Spleen (tissue), 7 donors: ENCODE measurements at regions not wholly inside any gene's neighbourhood (a gene's known extent, or its start where the extent isn't known, plus 50 kb on each side); places are given as distances from the start of the nearest gene placed in this dataset.

ENCODE experiments used
- POLR2A ChIP-seq, 3 donors: fragments of 450-650 bp; IDR thresholded peaks; one replicate each; pipeline ENCODE4 v1.5.1; 2017; ENCODE audit warnings: antibody characterized with exemption in 3 of 3, mild to moderate bottlenecking in 1 of 3
- TF ChIP-seq, protein P1 (sequence below), 11 experiments: fragments of 200-600 bp in 7 of 11; fragments of 450-650 bp in 4 of 11; sonication (generic) in 4 of 11; IDR thresholded peaks in 8 of 11; conservative IDR thresholded peaks in 3 of 11; 1 replicate in 7 of 11; 2 replicates in 4 of 11; pipeline versions ENCODE4 v1.4.0 to v1.8.0; 2016 to 2021; ENCODE audit warnings: antibody characterized with exemption in 11 of 11, inconsistent platforms in 4 of 11, mild to moderate bottlenecking in 1 of 11
- donor health status: DM: no; HTN: no; CAD: no; lungs with moderate emphysema.
- donor health status: DM: no; HTN: no; CAD: no.
- donor health status: DM: no; HTN: no; CAD: no.

DNA sequence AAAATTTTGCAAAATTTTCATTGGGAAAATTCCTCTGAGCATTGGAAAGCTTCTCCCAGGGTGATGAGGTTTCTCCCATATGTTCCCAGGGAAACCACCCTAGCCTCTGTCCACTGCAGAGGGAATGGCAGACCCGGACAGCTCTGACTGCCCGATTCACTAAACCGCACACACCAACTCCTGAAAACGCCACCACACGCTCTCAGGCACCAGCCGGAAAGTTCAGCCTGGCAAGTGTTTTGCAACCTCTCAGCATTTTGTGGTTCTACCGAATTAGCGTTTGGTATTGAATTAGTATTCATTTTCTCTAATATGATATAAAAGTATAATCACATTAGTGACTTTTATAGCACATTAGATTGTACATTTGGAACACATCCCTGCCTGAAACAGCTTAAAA, 213.4 kb downstream of the PHETA1 start:
- TF ChIP-seq, protein P1, sequence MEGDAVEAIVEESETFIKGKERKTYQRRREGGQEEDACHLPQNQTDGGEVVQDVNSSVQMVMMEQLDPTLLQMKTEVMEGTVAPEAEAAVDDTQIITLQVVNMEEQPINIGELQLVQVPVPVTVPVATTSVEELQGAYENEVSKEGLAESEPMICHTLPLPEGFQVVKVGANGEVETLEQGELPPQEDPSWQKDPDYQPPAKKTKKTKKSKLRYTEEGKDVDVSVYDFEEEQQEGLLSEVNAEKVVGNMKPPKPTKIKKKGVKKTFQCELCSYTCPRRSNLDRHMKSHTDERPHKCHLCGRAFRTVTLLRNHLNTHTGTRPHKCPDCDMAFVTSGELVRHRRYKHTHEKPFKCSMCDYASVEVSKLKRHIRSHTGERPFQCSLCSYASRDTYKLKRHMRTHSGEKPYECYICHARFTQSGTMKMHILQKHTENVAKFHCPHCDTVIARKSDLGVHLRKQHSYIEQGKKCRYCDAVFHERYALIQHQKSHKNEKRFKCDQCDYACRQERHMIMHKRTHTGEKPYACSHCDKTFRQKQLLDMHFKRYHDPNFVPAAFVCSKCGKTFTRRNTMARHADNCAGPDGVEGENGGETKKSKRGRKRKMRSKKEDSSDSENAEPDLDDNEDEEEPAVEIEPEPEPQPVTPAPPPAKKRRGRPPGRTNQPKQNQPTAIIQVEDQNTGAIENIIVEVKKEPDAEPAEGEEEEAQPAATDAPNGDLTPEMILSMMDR (IDR thresholded peaks at IDR 0.05 in 8 of 11, conservative IDR thresholded peaks at IDR 0.05 in 3 of 11) = no peak
- TF ChIP-seq POLR2A (IDR thresholded peaks at IDR 0.05) = no peak
